GM19452 (cell line): ENCODE measurements at regions not wholly inside any gene's neighbourhood (a gene's known extent, or its start where the extent isn't known, plus 50 kb on each side); places are given as distances from the start of the nearest gene placed in this dataset.

Experiments used
- ATAC-seq: cut with Tn5 transposase; IDR thresholded peaks from one replicate; pipeline ENCODE4 v1.9.1; 2021; ENCODE audit not compliant: unreplicated experiment

DNA sequence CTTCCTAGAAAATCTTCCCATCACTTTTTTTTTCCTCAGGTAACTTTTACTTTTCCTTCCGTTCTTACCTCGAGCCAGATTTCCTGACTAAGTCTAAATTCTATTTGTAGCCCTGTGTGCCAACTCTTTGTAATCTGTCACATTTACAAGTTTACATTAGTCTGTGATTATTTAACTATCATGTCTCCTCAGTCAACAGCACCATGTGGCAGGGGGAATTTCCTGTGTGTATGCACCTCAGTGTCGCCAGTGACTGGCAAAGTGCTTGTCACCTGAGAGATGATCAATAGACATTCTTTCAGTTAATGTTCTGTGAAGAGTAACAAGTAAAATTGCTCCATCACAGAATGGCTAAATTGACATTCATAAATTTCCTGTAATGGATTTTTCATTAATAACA, 468.5 kb downstream of the PDGFC start:
- no peak for ATAC-seq

DNA sequence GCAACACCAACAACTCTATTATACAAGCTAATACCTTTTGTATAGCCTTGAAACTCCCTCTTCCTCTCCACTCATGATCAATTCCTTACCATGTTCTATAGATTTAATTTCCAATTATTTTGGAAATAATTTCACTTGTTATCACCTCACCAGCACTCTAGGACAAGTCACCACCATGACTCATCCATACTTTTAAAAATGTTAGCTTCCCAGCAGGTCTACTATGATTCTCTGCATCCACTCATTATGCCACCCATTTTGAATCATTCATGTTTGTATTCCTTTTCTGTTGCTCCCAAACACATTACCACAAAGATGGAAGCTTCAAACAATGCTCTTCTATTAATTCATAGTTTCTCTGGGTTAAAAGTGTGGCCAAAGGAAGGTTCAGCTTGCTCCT, 469.6 kb downstream of the PDGFC start:
- ATAC-seq: no peak

DNA sequence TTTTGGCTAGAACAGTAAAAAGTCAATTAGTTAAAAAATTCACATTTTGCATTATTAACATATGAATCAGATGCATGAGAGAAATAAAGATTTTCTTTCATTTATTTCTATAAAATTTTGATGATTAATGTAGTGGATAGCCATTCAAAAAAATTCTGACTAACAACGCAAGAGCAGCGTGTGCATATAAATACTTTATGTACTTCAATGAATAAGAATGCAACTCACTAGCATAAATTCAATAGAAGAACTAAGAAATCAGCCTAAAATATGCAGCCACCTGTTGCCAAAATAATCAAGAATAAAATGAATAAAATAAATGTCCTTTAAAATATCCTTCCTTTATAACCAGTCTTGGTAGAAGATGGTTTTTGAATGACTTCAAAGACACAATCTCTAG, 471.9 kb downstream of the PDGFC start:
- no peak for ATAC-seq

DNA sequence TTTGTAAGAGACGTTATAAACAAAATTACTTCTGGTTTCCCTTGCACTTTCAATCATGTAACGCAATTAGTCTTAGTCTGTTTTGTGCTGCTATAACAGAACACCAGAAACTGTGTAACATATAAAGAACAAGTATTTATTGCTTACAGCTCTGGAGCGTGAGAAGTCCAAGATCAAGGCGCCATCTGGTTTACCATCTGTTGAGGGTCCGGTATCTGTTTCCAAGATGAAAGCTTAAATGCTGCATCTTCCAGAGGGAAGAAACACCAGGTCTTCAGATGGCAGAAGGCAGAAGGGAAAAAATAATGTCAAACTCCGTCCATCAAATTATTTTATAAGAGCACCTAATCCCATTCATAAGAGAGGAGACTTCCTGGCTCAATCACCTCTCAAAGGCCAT, 474.1 kb downstream of the PDGFC start:
- no peak for ATAC-seq

DNA sequence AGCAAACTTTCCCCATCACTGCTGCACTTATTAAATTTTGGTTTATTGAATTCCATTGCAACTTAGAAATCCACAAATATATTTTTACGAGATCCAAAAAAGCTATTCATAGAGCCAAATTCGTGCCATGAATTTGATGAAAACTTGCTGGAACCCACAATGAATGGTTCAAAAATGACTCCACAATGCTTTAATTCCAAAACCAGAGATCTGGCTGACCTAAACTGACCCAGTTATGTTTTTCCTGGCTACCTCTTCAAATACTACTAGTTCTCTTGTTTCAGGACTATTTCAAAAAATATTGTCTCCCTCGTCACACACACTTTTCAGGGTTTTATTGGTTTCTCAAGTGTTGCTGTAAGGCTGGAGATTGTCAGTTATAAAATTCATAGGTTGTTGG, 474.8 kb downstream of the PDGFC start:
- ATAC-seq: no peak

DNA sequence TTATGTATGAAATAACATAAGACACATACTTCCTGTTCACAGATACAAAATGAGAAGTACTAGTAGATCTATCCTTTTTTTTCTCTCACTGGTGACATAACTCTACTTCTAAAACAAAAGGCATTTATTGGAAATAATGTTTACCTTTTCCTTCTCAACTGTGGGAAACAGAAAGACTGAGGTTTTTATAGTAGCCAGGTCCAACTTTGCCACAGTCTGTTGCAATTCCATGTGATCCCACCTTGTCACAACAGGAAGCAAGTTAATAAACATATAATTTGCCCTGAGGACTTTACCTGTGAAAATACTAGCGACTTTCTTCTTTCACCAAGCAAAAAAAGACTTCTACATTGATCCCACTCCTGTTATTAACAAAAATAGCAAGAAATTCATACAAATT, 475.8 kb downstream of the PDGFC start:
- no peak for ATAC-seq

DNA sequence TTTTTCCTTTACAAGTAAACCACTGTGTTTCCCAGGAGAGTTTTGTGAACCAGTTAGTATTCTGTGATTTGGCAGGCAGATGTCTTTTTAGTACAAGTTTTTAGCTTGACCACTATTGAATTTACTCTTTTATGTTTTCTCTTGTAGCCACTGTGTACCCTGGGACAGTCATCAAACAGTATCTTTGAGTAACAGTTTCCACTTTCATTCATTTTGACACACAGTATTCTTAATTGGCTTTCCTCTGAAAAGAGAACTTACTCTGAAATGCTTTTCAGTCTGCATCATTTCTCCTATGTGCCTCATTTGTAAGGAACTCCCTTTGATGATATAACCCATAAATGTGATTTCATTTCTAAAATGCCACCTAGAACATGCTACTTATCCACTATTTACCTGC, 476.5 kb downstream of the PDGFC start:
- no peak for ATAC-seq

DNA sequence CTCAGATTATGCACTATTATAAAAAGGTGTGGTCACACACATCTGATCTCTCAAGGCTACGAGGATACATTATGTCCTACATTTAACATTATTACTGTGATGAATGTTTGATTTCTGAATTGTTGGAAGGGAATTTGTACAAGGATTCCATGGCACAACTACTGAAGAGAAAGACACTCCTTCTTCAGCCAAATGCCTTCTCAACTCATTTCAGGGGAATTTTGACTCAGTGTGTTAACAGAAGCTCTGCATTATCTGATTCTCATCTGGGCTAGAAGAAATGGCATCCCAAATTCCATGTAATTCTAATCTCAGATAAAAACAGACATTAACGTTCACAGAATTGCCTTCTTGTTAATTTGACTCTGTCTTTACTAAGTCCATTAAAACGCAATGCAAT, 477.7 kb downstream of the PDGFC start:
- ATAC-seq: no peak

DNA sequence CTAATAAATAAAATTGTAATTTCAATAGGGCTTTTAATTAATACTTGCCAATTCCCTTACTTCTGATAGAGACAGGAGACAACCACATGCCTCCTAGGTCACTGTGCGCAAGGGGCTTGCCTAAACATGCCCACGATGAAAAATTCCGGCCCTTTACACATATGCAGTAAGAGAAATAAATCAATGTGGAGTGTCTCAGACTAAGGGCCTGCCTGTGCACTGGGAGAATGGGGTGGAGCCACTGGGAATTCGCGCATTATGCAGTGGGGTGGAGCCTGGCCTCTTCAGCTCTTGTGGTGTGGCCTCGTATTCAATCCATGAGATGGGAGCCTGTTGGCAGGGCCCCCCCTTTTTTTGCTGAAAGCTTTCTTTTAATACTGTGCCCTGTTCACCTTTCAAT, 484.5 kb downstream of the PDGFC start:
- no peak for ATAC-seq

DNA sequence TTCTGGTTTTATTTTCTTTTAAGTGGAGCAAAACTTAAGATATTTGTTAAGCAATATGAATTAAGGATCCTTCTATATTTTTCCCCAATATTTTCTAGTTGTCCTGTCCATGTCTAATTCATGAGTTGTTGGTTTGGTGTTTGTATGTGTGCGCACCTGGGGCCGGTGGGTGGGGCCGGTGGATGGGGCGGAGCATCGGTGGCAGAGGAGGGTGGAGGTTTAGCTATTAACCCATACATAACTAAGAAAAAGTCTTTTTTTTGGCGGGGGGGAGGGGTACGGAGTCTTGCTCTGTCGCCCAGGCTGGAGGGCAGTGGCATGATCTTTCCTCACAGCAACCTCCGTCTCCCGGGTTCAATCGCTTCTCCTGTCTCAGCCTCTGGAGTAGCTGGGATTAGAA, 489.8 kb downstream of the PDGFC start:
- ATAC-seq: no peak

DNA sequence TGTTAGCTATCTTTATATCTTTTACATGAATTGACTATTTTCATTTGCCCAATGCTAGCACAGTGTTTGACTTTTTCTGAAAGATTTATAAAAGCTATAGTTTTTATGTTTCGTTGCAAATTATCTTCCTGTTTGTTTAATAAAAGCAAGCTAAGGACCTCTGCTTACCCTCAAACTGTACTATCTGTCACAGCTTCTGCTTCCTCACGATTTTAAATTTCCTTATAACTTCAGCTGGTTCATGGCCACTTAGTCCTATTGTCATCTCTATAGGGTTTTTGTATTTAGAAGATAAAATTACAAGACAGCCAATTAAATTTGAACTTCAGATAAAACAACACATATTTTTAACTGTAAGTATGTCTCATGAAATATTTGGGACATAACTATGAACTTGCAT, 494.0 kb downstream of the PDGFC start:
- ATAC-seq: no peak

DNA sequence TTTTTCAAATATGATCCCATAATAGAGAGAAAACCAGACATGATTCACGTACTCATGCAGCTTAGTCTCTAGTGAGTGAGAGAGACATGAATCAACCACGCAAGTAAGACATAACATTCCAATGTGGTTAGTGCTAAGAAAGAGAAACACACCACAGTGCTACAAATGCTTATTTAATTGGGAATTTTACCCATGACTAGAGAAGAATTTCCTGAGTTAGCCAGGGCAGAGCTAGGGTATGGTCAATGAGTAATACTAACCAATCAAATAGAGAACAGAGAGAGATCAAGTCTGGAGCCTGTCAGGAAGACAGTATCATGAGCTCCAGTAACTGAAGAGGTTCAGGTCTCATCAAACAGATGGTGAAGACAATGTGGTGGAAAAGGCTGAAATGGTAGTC, 495.2 kb downstream of the PDGFC start:
- no peak for ATAC-seq

DNA sequence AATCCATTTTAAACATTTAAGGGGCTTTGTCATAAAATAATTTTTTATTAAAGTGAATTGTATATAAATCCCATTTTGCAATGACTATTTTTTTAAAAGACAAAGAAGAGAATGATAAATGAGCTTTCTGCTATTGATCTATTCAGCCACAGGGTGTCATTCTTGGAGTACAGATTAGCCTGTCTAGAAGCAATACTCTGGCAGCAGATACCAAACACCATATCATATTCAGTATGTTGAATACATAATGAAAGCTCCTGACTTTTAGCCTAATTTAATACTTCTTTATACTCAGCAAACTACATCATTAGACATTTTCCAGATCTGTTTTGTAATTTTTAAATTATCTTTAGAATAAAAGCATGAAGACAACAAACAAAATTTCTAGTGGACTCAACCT, 496.3 kb downstream of the PDGFC start:
- ATAC-seq: no peak

DNA sequence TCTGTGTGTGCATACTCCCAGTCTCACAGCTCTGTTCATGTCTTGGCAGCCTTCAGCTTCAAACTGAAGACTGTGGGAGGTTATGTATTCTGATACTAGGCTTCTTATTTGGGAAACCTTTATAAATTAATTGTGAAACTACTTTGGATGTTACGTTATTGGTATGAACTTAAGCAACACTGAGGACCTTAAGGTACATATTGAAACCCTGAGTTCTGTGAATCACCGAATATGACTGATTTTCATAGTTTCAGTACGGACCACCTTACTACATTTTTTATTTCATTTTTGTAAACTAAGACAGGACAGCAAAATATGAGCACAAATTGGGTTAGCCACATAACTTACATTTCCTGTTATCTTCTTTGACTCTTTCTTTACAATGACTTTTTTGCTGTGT, 498.4 kb downstream of the PDGFC start:
- no peak for ATAC-seq

DNA sequence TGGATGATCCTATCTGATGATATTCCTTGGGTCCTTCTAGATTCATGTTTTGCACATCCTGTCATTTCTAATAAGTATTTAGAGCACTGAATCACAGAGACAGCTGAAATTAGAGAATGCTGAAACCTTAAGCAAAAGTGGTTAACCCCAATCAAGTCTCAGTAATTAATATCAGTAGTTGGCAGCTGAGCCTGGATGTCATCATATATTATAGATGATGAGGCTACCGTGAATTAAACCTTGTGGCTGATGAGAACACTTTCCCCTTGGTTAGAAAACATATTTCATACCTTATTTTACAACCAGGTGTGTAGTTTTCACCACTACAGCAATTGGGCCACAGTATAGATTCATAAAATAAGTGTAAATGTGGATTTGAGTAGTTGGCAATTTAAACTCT, 499.0 kb downstream of the PDGFC start:
- ATAC-seq: no peak

DNA sequence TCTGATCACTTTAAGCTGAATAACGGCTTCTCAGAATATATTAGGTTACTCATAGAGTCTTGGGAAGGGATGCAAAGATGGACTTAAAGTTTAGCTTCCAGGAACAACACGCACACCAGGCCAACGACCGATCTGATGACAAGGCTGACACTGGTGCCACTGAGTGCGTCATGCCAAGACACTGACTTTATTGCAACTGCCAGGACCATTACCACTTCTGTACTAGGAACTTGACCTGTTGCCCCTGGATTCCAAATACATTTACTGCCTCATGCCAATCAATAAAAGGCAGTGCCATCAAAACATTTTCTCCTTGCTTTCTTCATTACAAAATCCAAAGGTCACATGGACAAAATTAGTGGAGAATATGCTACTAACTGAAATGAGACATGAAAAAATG, 505.9 kb upstream of the CTSO start:
- no peak for ATAC-seq

DNA sequence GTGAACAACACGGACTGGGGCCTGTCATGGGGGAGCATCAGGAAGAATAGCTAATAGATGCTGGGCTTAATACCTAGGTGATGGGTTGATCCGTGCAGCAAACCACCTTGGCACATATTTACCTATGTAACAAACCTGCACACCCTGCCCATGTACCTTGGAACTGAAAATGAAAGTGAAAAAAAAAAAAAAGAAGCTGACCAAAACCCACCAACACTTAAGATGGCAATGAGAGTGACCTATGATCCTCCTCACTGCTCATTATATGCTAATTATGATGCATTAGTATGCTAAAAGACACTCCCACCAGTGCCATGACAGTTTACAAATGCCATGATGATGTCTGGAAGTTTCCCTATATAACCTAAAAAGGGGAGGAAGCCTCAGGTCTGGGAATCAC, 503.2 kb upstream of the CTSO start:
- no peak for ATAC-seq

DNA sequence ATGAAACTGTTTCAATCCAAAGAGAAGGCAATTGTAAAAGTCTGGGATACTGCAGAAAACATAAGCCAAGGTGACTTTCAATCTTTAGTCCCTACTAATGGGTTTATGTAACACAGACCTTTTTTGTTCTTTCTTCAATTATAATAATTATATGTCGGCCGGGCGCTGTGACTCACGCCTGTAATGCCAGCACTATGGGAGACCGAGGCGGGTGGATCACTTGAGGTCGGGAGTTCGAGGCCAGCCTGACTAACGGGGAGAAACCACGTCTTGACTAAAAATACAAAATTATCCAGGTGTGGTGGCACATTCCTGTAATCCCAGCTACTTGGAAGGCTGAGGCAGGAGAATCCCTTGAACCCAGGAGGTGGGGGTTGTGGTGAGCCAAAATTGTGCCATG, 489.8 kb upstream of the CTSO start:
- ATAC-seq: no peak

DNA sequence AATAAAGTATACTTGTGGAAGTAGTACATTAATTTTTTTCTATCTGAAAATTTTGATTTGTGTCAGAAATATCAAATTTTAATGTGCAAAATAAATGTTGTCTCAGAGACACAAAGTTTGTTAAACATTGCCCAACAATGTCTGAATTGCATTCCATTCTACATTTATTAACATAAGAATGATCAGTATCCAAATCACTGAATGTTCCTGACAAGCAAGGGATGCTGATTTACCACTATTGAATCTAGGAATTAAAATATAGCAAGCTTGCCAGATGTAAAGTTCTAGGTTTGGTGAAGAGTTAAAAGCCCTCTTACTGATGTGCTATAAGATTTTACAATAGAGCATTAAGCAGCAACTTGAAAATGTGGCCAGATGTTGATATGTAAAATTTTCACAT, 489.2 kb upstream of the CTSO start:
- no peak for ATAC-seq

DNA sequence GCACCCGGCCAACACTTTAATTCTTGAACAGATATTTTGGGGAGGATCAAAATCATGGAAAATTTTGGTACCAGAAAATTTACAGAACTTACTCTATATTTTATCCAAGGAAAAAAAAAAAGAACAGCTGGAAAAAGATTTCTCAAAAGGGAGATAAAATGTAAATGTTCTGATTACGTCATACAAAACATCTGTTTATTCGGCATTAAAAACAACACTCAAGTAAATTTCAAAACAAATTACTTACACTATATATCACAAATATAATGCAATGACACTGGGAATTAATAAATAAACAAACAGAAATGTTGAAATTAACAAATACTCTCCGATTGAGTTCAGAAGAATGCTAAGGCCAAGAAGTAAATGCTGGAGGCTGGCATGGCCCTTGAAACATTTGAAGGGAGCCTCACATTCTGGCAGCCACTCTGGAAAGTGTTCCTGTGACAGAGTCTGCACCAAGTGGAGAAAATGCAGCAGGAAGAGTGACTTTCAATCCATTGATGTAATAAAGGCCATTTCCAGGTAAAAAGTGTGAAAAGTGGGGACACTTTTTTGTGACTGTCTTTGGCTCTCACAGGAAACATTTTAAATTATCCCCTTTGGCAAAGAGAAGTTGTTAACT, 486.0 kb upstream of the CTSO start:
- ATAC-seq: no peak

DNA sequence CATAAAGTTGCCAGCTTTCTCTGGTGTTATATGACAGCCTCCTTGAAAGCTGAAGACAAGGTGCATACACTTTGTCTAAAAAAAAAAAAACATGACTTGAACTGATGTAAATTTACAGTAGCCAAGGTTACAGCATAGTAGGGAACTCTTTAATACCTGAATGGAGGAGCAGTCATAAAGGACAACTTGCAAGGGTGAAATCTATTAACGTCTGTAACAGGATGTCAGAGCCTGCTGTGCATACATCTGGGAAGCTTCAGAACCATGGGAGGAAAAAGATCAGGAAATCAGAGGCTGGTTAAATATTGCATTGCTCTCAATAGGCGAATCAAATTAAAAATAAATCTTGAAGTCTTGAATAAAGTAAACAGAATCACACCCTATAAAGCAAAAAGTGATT, 484.0 kb upstream of the CTSO start:
- ATAC-seq: no peak

DNA sequence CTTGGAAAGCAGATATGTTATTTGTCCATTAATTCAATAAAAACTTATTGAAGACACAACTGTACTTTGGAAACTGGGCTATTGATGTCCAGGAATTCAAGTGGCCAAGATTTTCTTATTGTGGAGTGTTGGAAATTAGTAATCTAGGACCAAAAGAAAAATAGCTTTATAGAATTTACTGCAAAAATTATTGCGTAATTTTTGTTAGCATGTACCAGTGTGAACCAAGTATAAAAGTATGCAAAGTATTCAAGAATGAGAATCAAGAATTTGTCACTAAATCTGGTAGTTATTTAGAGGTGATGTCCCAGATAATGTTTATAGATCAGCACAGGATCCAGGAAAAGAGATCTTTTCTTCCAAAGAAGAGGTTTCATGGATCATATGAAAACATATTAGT, 468.9 kb upstream of the CTSO start:
- no peak for ATAC-seq

DNA sequence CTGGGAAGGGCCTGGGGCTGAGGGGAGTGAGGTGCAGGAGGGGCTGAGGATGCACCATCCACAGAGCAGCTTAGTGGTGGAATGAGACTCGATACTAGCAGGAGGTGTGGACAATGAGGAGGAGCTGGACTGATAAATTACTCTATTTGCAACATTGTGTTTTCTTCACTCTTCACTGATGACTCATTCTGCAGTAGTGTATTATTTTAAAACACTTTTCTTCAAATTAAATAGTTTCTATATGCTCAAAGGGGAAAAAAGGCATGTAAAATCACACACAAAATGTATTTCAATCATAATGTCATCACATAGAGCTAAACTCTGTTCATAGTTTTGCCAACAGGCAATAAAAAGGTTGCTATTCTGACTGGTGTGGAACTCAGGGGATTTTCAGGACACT, 467.0 kb upstream of the CTSO start:
- no peak for ATAC-seq
